ENCODE measurements at regions not wholly inside any gene's neighbourhood (a gene's known extent, or its start where the extent isn't known, plus 50 kb on each side); places are given as distances from the start of the nearest gene placed in this dataset.

- Histone ChIP-seq H3K36me3 (ENCODE audit: insufficient read depth, low read length) (no peaks in the 10 kb centered on the region), H3K4me1 (ENCODE audit: insufficient read depth, low read length) (peaks cover 12% of the 10 kb centered on the region), H3K27me3 (ENCODE audit: insufficient read depth, low read length) (no peaks in the 10 kb centered on the region), H3K9me3 (ENCODE audit: control insufficient read depth in 1 of 2, low read length in 2 of 2) (no peaks in the 10 kb centered on the region), H3K4me3 (ENCODE audit: low read length in 2 of 2) (no peak overlapping the region), H3K27ac (ENCODE audit: low read depth, low read length) (no peak overlapping the region)
- no peak for DNase-seq
- intact Hi-C loops (cut with micrococcal nuclease) = no loop called here
- ChIA-PET POLR2A (ENCODE audit: partially characterized antibody) (no interaction called here), CTCF (ENCODE audit: partially characterized antibody) (no interaction called here)
- Mint-ChIP-seq H3K9me3 (peaks cover 0 to 2% (median 0%) of the 10 kb centered on the region in 8 donors), H3K27me3 (no peaks in the 10 kb centered on the region), H3K4me1 (peaks cover 7 to 18% (median 16%) of the 10 kb centered on the region in 4 donors), H3K27ac (no peak overlapping the region), H3K4me3 (no peak overlapping the region), H3K36me3 (no peaks in the 10 kb centered on the region)
These were observed 408.2 kb upstream of the PTGER4 start for GRCh38 chr5:40271476-40271875.

- no peaks in the 10 kb centered on the region for H3K36me3 ChIP-seq (ENCODE audit: insufficient read depth, low read length)
- Mint-ChIP-seq H3K4me3 (no peak overlapping the region), H3K27me3 (no peaks in the 10 kb centered on the region), H3K9me3 (peaks cover 0 to 2% (median 0%) of the 10 kb centered on the region in 8 donors), H3K4me1 (peaks cover 1 to 6% (median 5%) of the 10 kb centered on the region in 4 donors), H3K27ac (peak overlapping the region in 1 of 7 donors; percentile 14), H3K36me3 (no peaks in the 10 kb centered on the region)
- POLR2A ChIA-PET (ENCODE audit: partially characterized antibody) = no interaction called here
- CTCF ChIA-PET (ENCODE audit: partially characterized antibody) = no interaction called here
- no peak overlapping the region for H3K4me3 ChIP-seq (ENCODE audit: low read length in 2 of 2)
- H3K4me1 ChIP-seq (ENCODE audit: insufficient read depth, low read length) = peaks cover 2% of the 10 kb centered on the region
- no peaks in the 10 kb centered on the region for H3K27me3 ChIP-seq (ENCODE audit: insufficient read depth, low read length)
- intact Hi-C loops (cut with micrococcal nuclease) = no loop called here
- DNase-seq = no peak
- no peak overlapping the region for H3K27ac ChIP-seq (ENCODE audit: low read depth, low read length)
- no peaks in the 10 kb centered on the region for H3K9me3 ChIP-seq (ENCODE audit: control insufficient read depth in 1 of 2, low read length in 2 of 2)
These were observed 409.4 kb upstream of the PTGER4 start for GRCh38 chr5:40270274-40270845.

- H3K4me3 Mint-ChIP-seq = no peak overlapping the region
- Histone ChIP-seq H3K9me3 (ENCODE audit: control insufficient read depth in 1 of 2, low read length in 2 of 2) (no peaks in the 10 kb centered on the region), H3K36me3 (ENCODE audit: insufficient read depth, low read length) (no peaks in the 10 kb centered on the region), H3K27me3 (ENCODE audit: insufficient read depth, low read length) (no peaks in the 10 kb centered on the region), H3K27ac (ENCODE audit: low read depth, low read length) (no peak overlapping the region), H3K4me3 (ENCODE audit: low read length in 2 of 2) (no peak overlapping the region), H3K4me1 (ENCODE audit: insufficient read depth, low read length) (no peaks in the 10 kb centered on the region)
- intact Hi-C loops (cut with micrococcal nuclease) = no loop called here
- no peaks in the 10 kb centered on the region for H3K9me3 Mint-ChIP-seq
- peaks cover 0 to 4% (median 2%) of the 10 kb centered on the region in 4 donors for H3K4me1 Mint-ChIP-seq
- no peak for DNase-seq
- ChIA-PET CTCF (ENCODE audit: partially characterized antibody) (no interaction called here), POLR2A (ENCODE audit: partially characterized antibody) (no interaction called here)
- H3K27me3 Mint-ChIP-seq = no peaks in the 10 kb centered on the region
- no peak overlapping the region for H3K27ac Mint-ChIP-seq
- H3K36me3 Mint-ChIP-seq = no peaks in the 10 kb centered on the region
These were observed 411.6 kb upstream of the PTGER4 start for GRCh38 chr5:40268088-40268487.

- no peaks in the 10 kb centered on the region for H3K36me3 Mint-ChIP-seq
- H3K27ac ChIP-seq (ENCODE audit: low read depth, low read length) = no peak overlapping the region
- intact Hi-C loops (cut with micrococcal nuclease) = no loop called here
- H3K36me3 ChIP-seq (ENCODE audit: insufficient read depth, low read length) = no peaks in the 10 kb centered on the region
- no peak overlapping the region for H3K27ac Mint-ChIP-seq
- no peaks in the 10 kb centered on the region for H3K4me1 ChIP-seq (ENCODE audit: insufficient read depth, low read length)
- H3K9me3 ChIP-seq (ENCODE audit: control insufficient read depth in 1 of 2, low read length in 2 of 2) = no peaks in the 10 kb centered on the region
- peaks cover 0 to 5% (median 2%) of the 10 kb centered on the region in 4 donors for H3K4me1 Mint-ChIP-seq
- H3K4me3 Mint-ChIP-seq = no peak overlapping the region
- H3K9me3 Mint-ChIP-seq = no peaks in the 10 kb centered on the region
- no peak overlapping the region for H3K4me3 ChIP-seq (ENCODE audit: low read length in 2 of 2)
- no peaks in the 10 kb centered on the region for H3K27me3 ChIP-seq (ENCODE audit: insufficient read depth, low read length)
- no peaks in the 10 kb centered on the region for H3K27me3 Mint-ChIP-seq
- ChIA-PET CTCF (ENCODE audit: partially characterized antibody) (interaction anchor here (0.7 kb wide), 1 partner anchor 11 kb away, joined by 3 read pairs; no protein-coding TSS in a partner anchor), POLR2A (ENCODE audit: partially characterized antibody) (no interaction called here)
- DNase-seq = no peak
These were observed 412.8 kb upstream of the PTGER4 start for GRCh38 chr5:40266952-40267351.

GRCh38 chr5:40261984-40262383 lies 417.7 kb upstream of the PTGER4 start:
- Mint-ChIP-seq H3K4me3 (no peak overlapping the region), H3K36me3 (no peaks in the 10 kb centered on the region), H3K9me3 (peaks cover 0 to 6% (median 0%) of the 10 kb centered on the region in 8 donors), H3K27ac (peak overlapping the region in 1 of 7 donors; percentile 31), H3K27me3 (no peaks in the 10 kb centered on the region), H3K4me1 (peaks cover 0 to 1% (median 0%) of the 10 kb centered on the region in 4 donors)
- POLR2A ChIA-PET (ENCODE audit: partially characterized antibody) = no interaction called here
- Histone ChIP-seq H3K27me3 (ENCODE audit: insufficient read depth, low read length) (no peaks in the 10 kb centered on the region), H3K4me1 (ENCODE audit: insufficient read depth, low read length) (no peaks in the 10 kb centered on the region), H3K36me3 (ENCODE audit: insufficient read depth, low read length) (no peaks in the 10 kb centered on the region), H3K4me3 (ENCODE audit: low read length in 2 of 2) (no peak overlapping the region), H3K9me3 (ENCODE audit: control insufficient read depth in 1 of 2, low read length in 2 of 2) (no peaks in the 10 kb centered on the region), H3K27ac (ENCODE audit: low read depth, low read length) (no peak overlapping the region)
- DNase-seq = no peak
- intact Hi-C loops (cut with micrococcal nuclease) = no loop called here
- CTCF ChIA-PET (ENCODE audit: partially characterized antibody) = no interaction called here

- Mint-ChIP-seq H3K36me3 (no peaks in the 10 kb centered on the region), H3K9me3 (peaks cover 0 to 6% (median 0%) of the 10 kb centered on the region in 8 donors), H3K4me1 (peaks cover 0 to 1% (median 0%) of the 10 kb centered on the region in 4 donors), H3K4me3 (no peak overlapping the region), H3K27me3 (no peaks in the 10 kb centered on the region), H3K27ac (no peak overlapping the region)
- no peaks in the 10 kb centered on the region for H3K4me1 ChIP-seq (ENCODE audit: insufficient read depth, low read length)
- no peak for DNase-seq
- H3K9me3 ChIP-seq (ENCODE audit: control insufficient read depth in 1 of 2, low read length in 2 of 2) = no peaks in the 10 kb centered on the region
- intact Hi-C loops (cut with micrococcal nuclease) = no loop called here
- no peak overlapping the region for H3K27ac ChIP-seq (ENCODE audit: low read depth, low read length)
- no peaks in the 10 kb centered on the region for H3K36me3 ChIP-seq (ENCODE audit: insufficient read depth, low read length)
- no peak overlapping the region for H3K4me3 ChIP-seq (ENCODE audit: low read length in 2 of 2)
- H3K27me3 ChIP-seq (ENCODE audit: insufficient read depth, low read length) = no peaks in the 10 kb centered on the region
- CTCF ChIA-PET (ENCODE audit: partially characterized antibody) = no interaction called here
- POLR2A ChIA-PET (ENCODE audit: partially characterized antibody) = no interaction called here
These were observed 419.4 kb upstream of the PTGER4 start for GRCh38 chr5:40260361-40260760.

GRCh38 chr5:40258222-40258621 lies 421.5 kb upstream of the PTGER4 start:
- H3K36me3 ChIP-seq (ENCODE audit: insufficient read depth, low read length) = no peaks in the 10 kb centered on the region
- H3K27me3 ChIP-seq (ENCODE audit: insufficient read depth, low read length) = no peaks in the 10 kb centered on the region
- CTCF ChIA-PET (ENCODE audit: partially characterized antibody) = no interaction called here
- peaks cover 0 to 6% (median 0%) of the 10 kb centered on the region in 8 donors for H3K9me3 Mint-ChIP-seq
- H3K4me1 ChIP-seq (ENCODE audit: insufficient read depth, low read length) = no peaks in the 10 kb centered on the region
- no peaks in the 10 kb centered on the region for H3K9me3 ChIP-seq (ENCODE audit: control insufficient read depth in 1 of 2, low read length in 2 of 2)
- intact Hi-C loops (cut with micrococcal nuclease) = no loop called here
- no peak overlapping the region for H3K27ac Mint-ChIP-seq
- no peak overlapping the region for H3K4me3 Mint-ChIP-seq
- H3K27me3 Mint-ChIP-seq = no peaks in the 10 kb centered on the region
- no peaks in the 10 kb centered on the region for H3K36me3 Mint-ChIP-seq
- DNase-seq = no peak
- H3K4me1 Mint-ChIP-seq = peaks cover 0 to 1% (median 0%) of the 10 kb centered on the region in 4 donors
- POLR2A ChIA-PET (ENCODE audit: partially characterized antibody) = no interaction called here
- H3K27ac ChIP-seq (ENCODE audit: low read depth, low read length) = no peak overlapping the region
- H3K4me3 ChIP-seq (ENCODE audit: low read length in 2 of 2) = no peak overlapping the region
